ENCODE measurements at regions not wholly inside any gene's neighbourhood (a gene's known extent, or its start where the extent isn't known, plus 50 kb on each side); places are given as distances from the start of the nearest gene placed in this dataset.

DNA sequence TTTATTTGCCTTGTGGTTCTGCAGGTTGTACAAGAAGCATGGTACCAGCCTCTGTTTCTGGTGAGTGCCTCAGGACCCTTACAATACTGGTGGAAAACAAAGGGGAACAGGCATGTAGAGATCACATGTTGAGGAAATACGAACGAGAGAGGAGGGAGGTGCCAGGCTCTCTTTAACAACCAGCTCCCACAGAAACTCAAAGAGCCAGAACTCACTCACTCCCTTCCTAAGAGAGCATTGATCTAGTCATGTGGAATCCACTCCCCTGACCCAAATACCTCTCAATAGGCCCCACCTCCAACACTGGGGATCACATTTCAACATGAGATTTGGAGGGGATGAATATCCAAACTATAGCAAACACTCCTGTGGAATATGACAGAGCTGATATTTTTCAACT, 938.0 kb downstream of the GALC start:
- no peak overlapping the region for H3K4me3 Mint-ChIP-seq
- no peaks in the 10 kb centered on the region for H3K4me1 Mint-ChIP-seq (ENCODE audit: low read depth)
- Histone ChIP-seq H3K4me1 (ENCODE audit: insufficient read depth, low read length) (no peaks in the 10 kb centered on the region), H3K27ac (ENCODE audit: low read depth in 1 of 2, low read length in 2 of 2) (no peak overlapping the region), H3K9me3 (ENCODE audit: control insufficient read depth in 1 of 2, insufficient read depth in 1 of 2, low read length in 2 of 2) (no peaks in the 10 kb centered on the region), H3K36me3 (ENCODE audit: insufficient read depth, low read length) (no peaks in the 10 kb centered on the region), H3K27me3 (ENCODE audit: control insufficient read depth in 1 of 2, insufficient read depth in 2 of 2, low read length in 2 of 2) (no peaks in the 10 kb centered on the region), H3K4me3 (ENCODE audit: low read length) (no peak overlapping the region)
- no peaks in the 10 kb centered on the region for H3K27me3 Mint-ChIP-seq
- POLR2A ChIA-PET: no interaction called here
- intact Hi-C loops (cut with DNase I, micrococcal nuclease): no loop called here
- ATAC-seq (ENCODE audit: poor library complexity) (no peak), DNase-seq (no peak)
- H3K36me3 Mint-ChIP-seq (ENCODE audit: low read depth): no peaks in the 10 kb centered on the region
- H3K9me3 Mint-ChIP-seq: peaks cover 3% of the 10 kb centered on the region
- no peak overlapping the region for H3K27ac Mint-ChIP-seq
- TF ChIP-seq, protein P1, sequence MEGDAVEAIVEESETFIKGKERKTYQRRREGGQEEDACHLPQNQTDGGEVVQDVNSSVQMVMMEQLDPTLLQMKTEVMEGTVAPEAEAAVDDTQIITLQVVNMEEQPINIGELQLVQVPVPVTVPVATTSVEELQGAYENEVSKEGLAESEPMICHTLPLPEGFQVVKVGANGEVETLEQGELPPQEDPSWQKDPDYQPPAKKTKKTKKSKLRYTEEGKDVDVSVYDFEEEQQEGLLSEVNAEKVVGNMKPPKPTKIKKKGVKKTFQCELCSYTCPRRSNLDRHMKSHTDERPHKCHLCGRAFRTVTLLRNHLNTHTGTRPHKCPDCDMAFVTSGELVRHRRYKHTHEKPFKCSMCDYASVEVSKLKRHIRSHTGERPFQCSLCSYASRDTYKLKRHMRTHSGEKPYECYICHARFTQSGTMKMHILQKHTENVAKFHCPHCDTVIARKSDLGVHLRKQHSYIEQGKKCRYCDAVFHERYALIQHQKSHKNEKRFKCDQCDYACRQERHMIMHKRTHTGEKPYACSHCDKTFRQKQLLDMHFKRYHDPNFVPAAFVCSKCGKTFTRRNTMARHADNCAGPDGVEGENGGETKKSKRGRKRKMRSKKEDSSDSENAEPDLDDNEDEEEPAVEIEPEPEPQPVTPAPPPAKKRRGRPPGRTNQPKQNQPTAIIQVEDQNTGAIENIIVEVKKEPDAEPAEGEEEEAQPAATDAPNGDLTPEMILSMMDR (IDR thresholded peaks at IDR 0.05): no peak
- CTCF ChIA-PET: no interaction called here

DNA sequence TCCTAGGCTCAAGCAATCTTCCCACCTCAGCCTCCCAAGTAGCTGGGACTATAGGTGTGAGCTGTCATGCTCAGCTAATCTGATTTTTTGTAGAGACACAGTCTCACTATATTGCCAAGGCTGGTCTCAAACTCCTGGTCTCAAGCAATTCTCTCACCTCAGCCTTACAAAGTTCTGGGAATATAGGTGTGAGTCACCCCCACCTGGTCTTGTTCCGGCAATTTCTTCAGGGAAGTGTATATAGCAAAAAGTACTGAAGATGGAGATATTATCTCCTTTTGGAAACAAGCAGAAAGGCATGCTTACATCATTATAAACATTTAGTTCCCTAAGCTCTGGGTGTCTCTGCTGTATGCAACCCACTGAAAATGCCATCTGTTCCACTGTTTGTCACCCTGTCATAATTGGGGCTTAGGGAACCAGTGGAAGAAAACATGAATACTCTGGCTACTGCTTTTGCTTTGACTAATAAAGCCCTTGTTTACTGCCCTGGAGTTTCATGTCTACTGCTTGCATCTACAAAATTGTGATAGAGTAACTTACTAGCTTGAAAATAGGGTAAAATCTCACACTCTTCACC, 940.2 kb downstream of the GALC start:
- intact Hi-C loops (cut with DNase I, micrococcal nuclease): no loop called here
- ChIA-PET CTCF (no interaction called here), POLR2A (interaction anchor here (0.7 kb wide), 1 partner anchor 203 kb away, joined by 3 read pairs; no protein-coding TSS in a partner anchor)
- H3K27ac Mint-ChIP-seq: no peak overlapping the region
- H3K36me3 ChIP-seq (ENCODE audit: insufficient read depth, low read length): no peaks in the 10 kb centered on the region
- no peaks in the 10 kb centered on the region for H3K9me3 ChIP-seq (ENCODE audit: control insufficient read depth in 1 of 2, insufficient read depth in 1 of 2, low read length in 2 of 2)
- H3K4me3 Mint-ChIP-seq: no peak overlapping the region
- peaks cover 3% of the 10 kb centered on the region for H3K9me3 Mint-ChIP-seq
- H3K27ac ChIP-seq (ENCODE audit: low read depth in 1 of 2, low read length in 2 of 2): no peak overlapping the region
- no peak for DNase-seq
- no peaks in the 10 kb centered on the region for H3K4me1 Mint-ChIP-seq (ENCODE audit: low read depth)
- no peaks in the 10 kb centered on the region for H3K27me3 Mint-ChIP-seq
- H3K27me3 ChIP-seq (ENCODE audit: control insufficient read depth in 1 of 2, insufficient read depth in 2 of 2, low read length in 2 of 2): no peaks in the 10 kb centered on the region
- no peak for ATAC-seq (ENCODE audit: poor library complexity)
- no peaks in the 10 kb centered on the region for H3K36me3 Mint-ChIP-seq (ENCODE audit: low read depth)
- no peaks in the 10 kb centered on the region for H3K4me1 ChIP-seq (ENCODE audit: insufficient read depth, low read length)
- H3K4me3 ChIP-seq (ENCODE audit: low read length): no peak overlapping the region
- TF ChIP-seq, protein P1 (IDR thresholded peaks at IDR 0.05): no peak

GRCh38 chr14:87050421-87050820, 942.6 kb downstream of the GALC start:
- no peak overlapping the region for H3K27ac Mint-ChIP-seq
- DNase-seq (no peak), ATAC-seq (ENCODE audit: poor library complexity) (no peak)
- H3K4me1 Mint-ChIP-seq (ENCODE audit: low read depth): no peaks in the 10 kb centered on the region
- H3K27me3 ChIP-seq (ENCODE audit: control insufficient read depth in 1 of 2, insufficient read depth in 2 of 2, low read length in 2 of 2): no peaks in the 10 kb centered on the region
- no peak overlapping the region for H3K27ac ChIP-seq (ENCODE audit: low read depth in 1 of 2, low read length in 2 of 2)
- H3K36me3 ChIP-seq (ENCODE audit: insufficient read depth, low read length): no peaks in the 10 kb centered on the region
- no peak overlapping the region for H3K4me3 ChIP-seq (ENCODE audit: low read length)
- H3K9me3 Mint-ChIP-seq: peaks cover 8% of the 10 kb centered on the region
- H3K36me3 Mint-ChIP-seq (ENCODE audit: low read depth): no peaks in the 10 kb centered on the region
- no peak overlapping the region for H3K4me3 Mint-ChIP-seq
- H3K4me1 ChIP-seq (ENCODE audit: insufficient read depth, low read length): no peaks in the 10 kb centered on the region
- ChIA-PET POLR2A (no interaction called here), CTCF (no interaction called here)
- TF ChIP-seq, protein P1 (IDR thresholded peaks at IDR 0.05): no peak
- intact Hi-C loops (cut with DNase I, micrococcal nuclease): no loop called here
- no peaks in the 10 kb centered on the region for H3K9me3 ChIP-seq (ENCODE audit: control insufficient read depth in 1 of 2, insufficient read depth in 1 of 2, low read length in 2 of 2)
- H3K27me3 Mint-ChIP-seq: no peaks in the 10 kb centered on the region
